Endothelial cell (in vitro differentiated cells): ENCODE measurements at regions not wholly inside any gene's neighbourhood (a gene's known extent, or its start where the extent isn't known, plus 50 kb on each side); places are given as distances from the start of the nearest gene placed in this dataset.

Source experiments
- DNase-seq: peaks from one replicate; pipeline ENCODE4 v3.0.0; 2021; ENCODE audit warnings: low spot score
- H3K27ac Mint-ChIP-seq: one replicate; pipeline ENCODE4 v1.8.0; 2021; ENCODE audit warnings: mixed read lengths, inconsistent platforms; ENCODE audit not compliant: unreplicated experiment
- H3K27me3 Mint-ChIP-seq: one replicate; pipeline ENCODE4 v1.8.0; 2021; ENCODE audit warnings: mild to moderate bottlenecking, moderate library complexity, mixed read lengths, inconsistent platforms; ENCODE audit not compliant: unreplicated experiment
- H3K36me3 Mint-ChIP-seq: one replicate; pipeline ENCODE4 v1.8.0; 2021; ENCODE audit warnings: mild to moderate bottlenecking, low read depth, mixed read lengths, inconsistent platforms; ENCODE audit not compliant: unreplicated experiment
- H3K4me1 Mint-ChIP-seq: one replicate; pipeline ENCODE4 v1.8.0; 2021; ENCODE audit warnings: mild to moderate bottlenecking, mixed read lengths, inconsistent platforms; ENCODE audit not compliant: unreplicated experiment
- H3K4me3 Mint-ChIP-seq: one replicate; pipeline ENCODE4 v1.8.0; 2021; ENCODE audit warnings: mild to moderate bottlenecking, mixed read lengths, inconsistent platforms; ENCODE audit not compliant: unreplicated experiment
- H3K9me3 Mint-ChIP-seq: one replicate; pipeline ENCODE4 v1.8.0; 2021; ENCODE audit warnings: mixed read lengths, inconsistent platforms; ENCODE audit not compliant: unreplicated experiment
- TF ChIP-seq, protein P1 (sequence below): fragments of 200-600 bp; sonication (generic); IDR thresholded peaks from one replicate; pipeline ENCODE4 v1.5.0; 2021; ENCODE audit warnings: antibody characterized with exemption; ENCODE audit not compliant: unreplicated experiment

DNA sequence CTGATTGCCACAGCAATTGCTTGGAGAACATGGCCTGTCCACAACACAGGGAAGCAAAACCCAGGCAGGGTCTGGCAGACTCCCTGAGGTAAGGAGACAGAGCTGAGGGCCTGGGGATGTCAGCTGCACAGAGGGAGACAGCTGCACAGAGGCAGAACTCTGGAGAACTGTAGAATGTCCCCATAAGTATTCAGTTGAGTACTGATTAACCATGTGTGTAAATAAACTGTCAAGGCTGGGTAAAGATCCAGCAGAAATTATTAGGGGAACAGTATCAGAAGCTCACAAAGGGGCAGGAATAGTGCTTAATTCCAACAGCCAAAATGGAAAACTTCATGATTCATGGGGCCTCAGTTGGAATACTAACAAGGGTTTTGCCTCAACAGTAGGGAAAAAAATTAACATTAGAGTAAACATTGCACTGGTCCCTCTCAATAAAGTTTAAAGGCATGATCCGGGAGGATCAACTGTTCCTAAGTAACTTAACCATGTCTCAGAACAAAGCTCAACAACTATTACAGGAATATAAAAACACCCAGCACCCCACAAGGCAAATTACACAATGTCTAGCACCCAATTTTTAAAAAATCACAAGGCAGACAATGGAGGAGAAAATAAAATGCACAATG lies 201.3 kb upstream of the RASSF8 start:
- Mint-ChIP-seq H3K27me3 (no peaks in the 10 kb centered on the region), H3K4me1 (no peaks in the 10 kb centered on the region), H3K9me3 (no peaks in the 10 kb centered on the region), H3K27ac (no peak overlapping the region), H3K36me3 (no peaks in the 10 kb centered on the region), H3K4me3 (no peak overlapping the region)
- DNase-seq: no peak
- TF ChIP-seq, protein P1, sequence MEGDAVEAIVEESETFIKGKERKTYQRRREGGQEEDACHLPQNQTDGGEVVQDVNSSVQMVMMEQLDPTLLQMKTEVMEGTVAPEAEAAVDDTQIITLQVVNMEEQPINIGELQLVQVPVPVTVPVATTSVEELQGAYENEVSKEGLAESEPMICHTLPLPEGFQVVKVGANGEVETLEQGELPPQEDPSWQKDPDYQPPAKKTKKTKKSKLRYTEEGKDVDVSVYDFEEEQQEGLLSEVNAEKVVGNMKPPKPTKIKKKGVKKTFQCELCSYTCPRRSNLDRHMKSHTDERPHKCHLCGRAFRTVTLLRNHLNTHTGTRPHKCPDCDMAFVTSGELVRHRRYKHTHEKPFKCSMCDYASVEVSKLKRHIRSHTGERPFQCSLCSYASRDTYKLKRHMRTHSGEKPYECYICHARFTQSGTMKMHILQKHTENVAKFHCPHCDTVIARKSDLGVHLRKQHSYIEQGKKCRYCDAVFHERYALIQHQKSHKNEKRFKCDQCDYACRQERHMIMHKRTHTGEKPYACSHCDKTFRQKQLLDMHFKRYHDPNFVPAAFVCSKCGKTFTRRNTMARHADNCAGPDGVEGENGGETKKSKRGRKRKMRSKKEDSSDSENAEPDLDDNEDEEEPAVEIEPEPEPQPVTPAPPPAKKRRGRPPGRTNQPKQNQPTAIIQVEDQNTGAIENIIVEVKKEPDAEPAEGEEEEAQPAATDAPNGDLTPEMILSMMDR: no peak

DNA sequence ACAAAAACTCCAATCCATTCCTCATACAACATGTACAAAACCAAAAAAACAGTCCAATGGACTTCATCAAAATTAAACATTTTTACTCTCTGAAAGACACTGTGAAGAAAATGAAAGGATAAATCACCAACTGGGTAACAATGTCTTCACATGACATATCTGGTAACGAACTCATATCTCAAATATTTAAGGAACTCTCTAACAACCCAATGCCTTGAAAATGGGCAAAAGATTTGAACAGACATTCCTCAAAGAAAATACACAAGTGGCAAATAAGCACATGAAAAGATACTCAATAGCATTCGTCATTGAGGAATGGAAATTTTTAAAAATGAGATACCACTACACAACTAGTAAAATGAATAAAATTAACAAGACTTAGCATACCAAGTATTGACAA lies 198.7 kb upstream of the RASSF8 start:
- Mint-ChIP-seq H3K27ac (no peak overlapping the region), H3K4me3 (no peak overlapping the region), H3K27me3 (no peaks in the 10 kb centered on the region), H3K4me1 (no peaks in the 10 kb centered on the region), H3K36me3 (no peaks in the 10 kb centered on the region), H3K9me3 (no peaks in the 10 kb centered on the region)
- TF ChIP-seq, protein P1: no peak
- DNase-seq: no peak

DNA sequence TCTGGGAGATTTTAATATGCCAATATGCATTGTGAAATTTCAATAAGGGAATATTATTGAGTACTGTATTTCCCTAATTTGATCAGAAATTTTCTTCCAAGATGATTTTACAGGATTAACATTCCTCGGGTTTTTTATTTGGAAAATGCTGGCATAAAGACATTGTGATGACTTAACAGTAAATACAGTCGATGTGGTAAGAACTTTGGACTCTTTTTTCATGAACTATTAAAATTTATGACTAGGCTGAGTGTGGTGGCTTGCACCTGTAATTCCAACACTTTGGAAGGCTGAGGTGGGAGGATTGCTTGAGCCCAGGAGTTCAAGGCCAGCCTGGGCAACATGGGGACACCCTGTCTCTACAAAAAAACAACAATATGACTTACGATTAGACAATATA lies 197.1 kb upstream of the RASSF8 start:
- H3K27me3 Mint-ChIP-seq: no peaks in the 10 kb centered on the region
- no peaks in the 10 kb centered on the region for H3K36me3 Mint-ChIP-seq
- H3K4me1 Mint-ChIP-seq: no peaks in the 10 kb centered on the region
- no peak overlapping the region for H3K27ac Mint-ChIP-seq
- H3K9me3 Mint-ChIP-seq: no peaks in the 10 kb centered on the region
- H3K4me3 Mint-ChIP-seq: no peak overlapping the region
- no peak for DNase-seq
- TF ChIP-seq, protein P1: no peak

DNA sequence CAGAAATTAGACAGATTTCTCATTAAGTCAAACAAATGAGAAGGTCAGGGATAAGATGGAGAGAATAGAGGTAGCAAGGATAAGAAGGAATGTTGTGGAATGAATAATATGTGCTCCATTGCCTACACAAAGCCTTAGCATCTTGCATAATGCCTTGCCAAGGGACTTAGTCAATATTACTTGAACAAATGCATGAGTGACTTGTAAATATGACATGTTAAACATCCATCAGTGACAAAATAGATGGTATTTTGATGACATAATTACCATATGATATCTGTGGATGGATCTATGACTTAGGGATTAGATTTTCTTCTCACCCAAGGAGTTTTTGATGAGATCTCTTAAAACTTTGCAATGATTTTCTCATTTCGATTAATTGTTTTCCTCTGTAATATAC lies 194.1 kb upstream of the RASSF8 start:
- no peak for DNase-seq
- H3K4me3 Mint-ChIP-seq: no peak overlapping the region
- TF ChIP-seq, protein P1: no peak

DNA sequence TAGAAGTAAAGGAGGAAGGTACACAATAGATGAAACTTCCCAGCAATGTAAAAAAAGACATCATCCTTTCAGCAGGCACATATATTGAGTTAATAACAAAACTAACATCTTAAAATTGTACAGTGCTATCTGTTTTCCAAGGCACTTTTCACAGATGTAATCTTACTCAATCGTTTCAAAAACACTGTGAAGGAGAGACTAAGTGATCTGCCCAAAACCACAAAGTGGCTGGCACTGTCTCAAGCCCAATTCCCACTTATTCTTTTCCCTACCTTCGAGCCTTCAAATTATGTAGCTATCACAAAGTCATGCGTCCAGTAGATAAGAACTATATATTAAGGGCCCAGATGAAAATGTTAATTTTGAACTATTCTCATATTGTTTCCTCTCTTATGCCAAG lies 193.6 kb upstream of the RASSF8 start:
- H3K27me3 Mint-ChIP-seq: no peaks in the 10 kb centered on the region
- H3K36me3 Mint-ChIP-seq: no peaks in the 10 kb centered on the region
- TF ChIP-seq, protein P1: no peak
- no peak overlapping the region for H3K27ac Mint-ChIP-seq
- no peaks in the 10 kb centered on the region for H3K9me3 Mint-ChIP-seq
- no peaks in the 10 kb centered on the region for H3K4me1 Mint-ChIP-seq
- H3K4me3 Mint-ChIP-seq: no peak overlapping the region
- no peak for DNase-seq

More for the DNA sequence above, 194.1 kb upstream of the RASSF8 start:
- Mint-ChIP-seq H3K36me3 (no peaks in the 10 kb centered on the region), H3K9me3 (no peaks in the 10 kb centered on the region), H3K27me3 (no peaks in the 10 kb centered on the region), H3K4me1 (no peaks in the 10 kb centered on the region), H3K27ac (no peak overlapping the region)
